ENCODE measurements at regions not wholly inside any gene's neighbourhood (a gene's known extent, or its start where the extent isn't known, plus 50 kb on each side); places are given as distances from the start of the nearest gene placed in this dataset.

GRCh38 chr4:17286752-17287460 is 225.0 kb downstream of the QDPR start:
- FAIRE-seq (no peak), DNase-seq (ENCODE audit: insufficient read length) (no peak)
- TF ChIP-seq POLR2AphosphoS5 (IDR thresholded peaks at IDR 0.05; ENCODE audit: low read depth, low read length) (no peak), TAF1 (IDR thresholded peaks at IDR 0.05; ENCODE audit: borderline replicate concordance, low read depth, low read length) (no peak), POLR2A (IDR thresholded peaks at IDR 0.05; ENCODE audit: low read depth, low read length) (no peak)

- FAIRE-seq: no peak
- no peak for DNase-seq (ENCODE audit: insufficient read length)
- TF ChIP-seq TAF1 (IDR thresholded peaks at IDR 0.05; ENCODE audit: borderline replicate concordance, low read depth, low read length) (no peak), POLR2AphosphoS5 (IDR thresholded peaks at IDR 0.05; ENCODE audit: low read depth, low read length) (no peak), POLR2A (IDR thresholded peaks at IDR 0.05; ENCODE audit: low read depth, low read length) (no peak)
Measured at GRCh38 chr4:17285747-17286146, 226.1 kb downstream of the QDPR start.

- no peak for DNase-seq (ENCODE audit: insufficient read length)
- TF ChIP-seq TAF1 (IDR thresholded peaks at IDR 0.05; ENCODE audit: borderline replicate concordance, low read depth, low read length) (no peak), POLR2A (IDR thresholded peaks at IDR 0.05; ENCODE audit: low read depth, low read length) (no peak)
- FAIRE-seq: no peak
Measured at GRCh38 chr4:17284323-17285175, 227.3 kb downstream of the QDPR start.

- FAIRE-seq: no peak
- no peak for TF ChIP-seq POLR2A (IDR thresholded peaks at IDR 0.05; ENCODE audit: low read depth, low read length)
- TF ChIP-seq POLR2AphosphoS5 (IDR thresholded peaks at IDR 0.05; ENCODE audit: low read depth, low read length): no peak
- no peak for TF ChIP-seq TAF1 (IDR thresholded peaks at IDR 0.05; ENCODE audit: borderline replicate concordance, low read depth, low read length)
- no peak for DNase-seq (ENCODE audit: insufficient read length)
Measured at GRCh38 chr4:17283832-17284231, 228.1 kb downstream of the QDPR start.

GRCh38 chr4:17283251-17283650 is 228.6 kb downstream of the QDPR start:
- TF ChIP-seq POLR2AphosphoS5 (IDR thresholded peaks at IDR 0.05; ENCODE audit: low read depth, low read length) (no peak), POLR2A (IDR thresholded peaks at IDR 0.05; ENCODE audit: low read depth, low read length) (no peak), TAF1 (IDR thresholded peaks at IDR 0.05; ENCODE audit: borderline replicate concordance, low read depth, low read length) (no peak)
- FAIRE-seq: no peak
- DNase-seq (ENCODE audit: insufficient read length): no peak

- DNase-seq (ENCODE audit: insufficient read length) (no peak), FAIRE-seq (no peak)
- TF ChIP-seq POLR2A (IDR thresholded peaks at IDR 0.05; ENCODE audit: low read depth, low read length): no peak
Measured at GRCh38 chr4:17280261-17281018, 231.4 kb downstream of the QDPR start.

GRCh38 chr4:17276776-17277175 is 235.1 kb downstream of the QDPR start:
- TF ChIP-seq POLR2AphosphoS5 (IDR thresholded peaks at IDR 0.05; ENCODE audit: low read depth, low read length) (no peak), TAF1 (IDR thresholded peaks at IDR 0.05; ENCODE audit: borderline replicate concordance, low read depth, low read length) (no peak), POLR2A (IDR thresholded peaks at IDR 0.05; ENCODE audit: low read depth, low read length) (no peak)
- no peak for DNase-seq (ENCODE audit: insufficient read length)
- FAIRE-seq: no peak

- TF ChIP-seq POLR2A (IDR thresholded peaks at IDR 0.05; ENCODE audit: low read depth, low read length) (no peak), POLR2AphosphoS5 (IDR thresholded peaks at IDR 0.05; ENCODE audit: low read depth, low read length) (no peak)
- FAIRE-seq: no peak
- no peak for DNase-seq (ENCODE audit: insufficient read length)
Measured at GRCh38 chr4:17275836-17276235, 236.1 kb downstream of the QDPR start.

- TF ChIP-seq POLR2A (IDR thresholded peaks at IDR 0.05; ENCODE audit: low read depth, low read length): no peak
- no peak for TF ChIP-seq TAF1 (IDR thresholded peaks at IDR 0.05; ENCODE audit: borderline replicate concordance, low read depth, low read length)
- TF ChIP-seq POLR2AphosphoS5 (IDR thresholded peaks at IDR 0.05; ENCODE audit: low read depth, low read length): no peak
- FAIRE-seq (no peak), DNase-seq (ENCODE audit: insufficient read length) (no peak)
Measured at GRCh38 chr4:17273047-17273446, 238.8 kb downstream of the QDPR start.

GRCh38 chr4:17272154-17272553 is 239.7 kb downstream of the QDPR start:
- no peak for FAIRE-seq
- TF ChIP-seq POLR2A (IDR thresholded peaks at IDR 0.05; ENCODE audit: low read depth, low read length): no peak
- no peak for TF ChIP-seq TAF1 (IDR thresholded peaks at IDR 0.05; ENCODE audit: borderline replicate concordance, low read depth, low read length)
- no peak for TF ChIP-seq POLR2AphosphoS5 (IDR thresholded peaks at IDR 0.05; ENCODE audit: low read depth, low read length)

GRCh38 chr4:17265653-17266052 is 246.2 kb downstream of the QDPR start:
- FAIRE-seq (no peak), DNase-seq (ENCODE audit: insufficient read length) (no peak)
- no peak for TF ChIP-seq POLR2AphosphoS5 (IDR thresholded peaks at IDR 0.05; ENCODE audit: low read depth, low read length)
- no peak for TF ChIP-seq POLR2A (IDR thresholded peaks at IDR 0.05; ENCODE audit: low read depth, low read length)
- no peak for TF ChIP-seq TAF1 (IDR thresholded peaks at IDR 0.05; ENCODE audit: borderline replicate concordance, low read depth, low read length)

More at GRCh38 chr4:17272154-17272553, 239.7 kb downstream of the QDPR start:
- DNase-seq (ENCODE audit: insufficient read length): no peak

Data from GM12892 (cell line).